HG03457 (cell line): ENCODE measurements at regions not wholly inside any gene's neighbourhood (a gene's known extent, or its start where the extent isn't known, plus 50 kb on each side); places are given as distances from the start of the nearest gene placed in this dataset.

Experiments used
- ATAC-seq: cut with Tn5 transposase; IDR thresholded peaks from one replicate; pipeline ENCODE4 v1.9.1; 2021; ENCODE audit warnings: moderate number of reproducible peaks; ENCODE audit not compliant: unreplicated experiment

GRCh38 chr3:72224804-72225509 lies 440.0 kb upstream of the PROK2 start:
- ATAC-seq, result no peak

- no peak for ATAC-seq
Measured at GRCh38 chr3:72223628-72224027, 438.7 kb upstream of the PROK2 start.

GRCh38 chr3:72223116-72223515 lies 438.2 kb upstream of the PROK2 start:
- ATAC-seq, result no peak

GRCh38 chr3:72222410-72222809 lies 437.5 kb upstream of the PROK2 start:
- no peak for ATAC-seq

GRCh38 chr3:72220946-72221345 lies 436.0 kb upstream of the PROK2 start:
- no peak for ATAC-seq

- no peak for ATAC-seq
Measured at GRCh38 chr3:72219752-72220151, 434.8 kb upstream of the PROK2 start.

- no peak for ATAC-seq
Measured at GRCh38 chr3:72217570-72217969, 432.6 kb upstream of the PROK2 start.

GRCh38 chr3:72214066-72214951 lies 429.4 kb upstream of the PROK2 start:
- ATAC-seq, result no peak

GRCh38 chr3:72213296-72214065 lies 428.5 kb upstream of the PROK2 start:
- no peak for ATAC-seq

GRCh38 chr3:72212396-72212795 lies 427.4 kb upstream of the PROK2 start:
- no peak for ATAC-seq

- no peak for ATAC-seq
Measured at GRCh38 chr3:72210261-72210660, 425.3 kb upstream of the PROK2 start.

- ATAC-seq, result no peak
Measured at GRCh38 chr3:72205297-72205826, 420.4 kb upstream of the PROK2 start.

- no peak for ATAC-seq
Measured at GRCh38 chr3:72204452-72204851, 419.5 kb upstream of the PROK2 start.

GRCh38 chr3:72203613-72204349 lies 418.8 kb upstream of the PROK2 start:
- no peak for ATAC-seq

- no peak for ATAC-seq
Measured at GRCh38 chr3:72203105-72203504, 418.2 kb upstream of the PROK2 start.

- no peak for ATAC-seq
Measured at GRCh38 chr3:72200332-72200731, 415.4 kb upstream of the PROK2 start.

- no peak for ATAC-seq
Measured at GRCh38 chr3:72199530-72199929, 414.6 kb upstream of the PROK2 start.

GRCh38 chr3:72196377-72196929 lies 411.5 kb upstream of the PROK2 start:
- ATAC-seq, result no peak

- ATAC-seq, result no peak
Measured at GRCh38 chr3:72195895-72196294, 410.9 kb upstream of the PROK2 start.

- ATAC-seq, result no peak
Measured at GRCh38 chr3:72194458-72194857, 409.5 kb upstream of the PROK2 start.
